Loucy (cell line): ENCODE measurements at regions not wholly inside any gene's neighbourhood (a gene's known extent, or its start where the extent isn't known, plus 50 kb on each side); places are given as distances from the start of the nearest gene placed in this dataset.

Experiments
- H2AFZ ChIP-seq: fragments of 200-600 bp; sonication (generic); 2 replicates; pipeline ENCODE4 v1.6.0; 2016; ENCODE audit warnings: antibody characterized with exemption, mild to moderate bottlenecking, low read length, moderate library complexity
- H3F3A ChIP-seq: fragments of 200-600 bp; 2 replicates; pipeline ENCODE4 v1.6.0; 2016; ENCODE audit warnings: antibody characterized with exemption, low read depth, mild to moderate bottlenecking
- H3K27me3 ChIP-seq: fragments of 200-600 bp; sonication (generic); 2 replicates; pipeline ENCODE4 v1.6.1; 2014; ENCODE audit warnings: low read length, mild to moderate bottlenecking; ENCODE audit not compliant: insufficient read depth, poor library complexity, severe bottlenecking
- H3K36me3 ChIP-seq: fragments of 200-600 bp; sonication (generic); 2 replicates; pipeline ENCODE4 v1.6.1; 2016; ENCODE audit warnings: low read length; ENCODE audit not compliant: insufficient read depth
- H3K4me1 ChIP-seq: fragments of 200-600 bp; sonication (generic); 2 replicates; pipeline ENCODE4 v1.5.1; 2014; ENCODE audit warnings: low read length, mild to moderate bottlenecking; ENCODE audit not compliant: insufficient read depth, poor library complexity, severe bottlenecking
- H3K4me2 ChIP-seq: fragments of 200-600 bp; sonication (generic); 2 replicates; pipeline ENCODE4 v1.6.0; 2014; ENCODE audit warnings: antibody characterized with exemption, low read length, low read depth, mild to moderate bottlenecking; ENCODE audit not compliant: poor library complexity, severe bottlenecking
- H3K4me3 ChIP-seq: fragments of 200-600 bp; sonication (generic); 2 replicates; pipeline ENCODE4 v1.5.1; 2014; ENCODE audit warnings: low read length, mild to moderate bottlenecking, mixed read lengths; ENCODE audit not compliant: poor library complexity, severe bottlenecking
- H3K79me2 ChIP-seq: fragments of 200-600 bp; sonication (generic); 2 replicates; pipeline ENCODE4 v1.6.1; 2014; ENCODE audit warnings: low read length; ENCODE audit not compliant: insufficient read depth
- H3K9ac ChIP-seq: fragments of 200-600 bp; sonication (generic); 2 replicates; pipeline ENCODE4 v1.6.0; 2014; ENCODE audit warnings: mild to moderate bottlenecking, low read depth, low read length, moderate library complexity; ENCODE audit not compliant: poor library complexity, severe bottlenecking
- H3K9me2 ChIP-seq: fragments of 200-600 bp; sonication (generic); replicated peaks from 2 replicates; pipeline ENCODE4 v1.6.1; 2016; ENCODE audit warnings: low read depth, low read length, mixed read lengths
- H3K9me3 ChIP-seq: fragments of 200-600 bp; sonication (generic); 2 replicates; pipeline ENCODE4 v1.6.1; 2014; ENCODE audit warnings: mild to moderate bottlenecking, antibody characterized with exemption, low read length, low read depth; ENCODE audit not compliant: insufficient read depth
- H4K20me1 ChIP-seq: fragments of 200-600 bp; sonication (generic); 2 replicates; pipeline ENCODE4 v1.6.0; 2014; ENCODE audit warnings: antibody characterized with exemption, low read length, mild to moderate bottlenecking; ENCODE audit not compliant: insufficient read depth, poor library complexity, severe bottlenecking
- CTCF ChIP-seq: fragments of 200-600 bp; sonication (generic); conservative IDR thresholded peaks from 2 replicates; pipeline ENCODE4 v1.5.1; 2014; ENCODE audit warnings: mild to moderate bottlenecking, antibody characterized with exemption, low read length
- EZH2phosphoT487 ChIP-seq: fragments of 200-600 bp; IDR thresholded peaks from 2 replicates; pipeline ENCODE4 v1.6.1; 2018; ENCODE audit warnings: antibody characterized with exemption, mild to moderate bottlenecking, moderate library complexity, borderline replicate concordance

DNA sequence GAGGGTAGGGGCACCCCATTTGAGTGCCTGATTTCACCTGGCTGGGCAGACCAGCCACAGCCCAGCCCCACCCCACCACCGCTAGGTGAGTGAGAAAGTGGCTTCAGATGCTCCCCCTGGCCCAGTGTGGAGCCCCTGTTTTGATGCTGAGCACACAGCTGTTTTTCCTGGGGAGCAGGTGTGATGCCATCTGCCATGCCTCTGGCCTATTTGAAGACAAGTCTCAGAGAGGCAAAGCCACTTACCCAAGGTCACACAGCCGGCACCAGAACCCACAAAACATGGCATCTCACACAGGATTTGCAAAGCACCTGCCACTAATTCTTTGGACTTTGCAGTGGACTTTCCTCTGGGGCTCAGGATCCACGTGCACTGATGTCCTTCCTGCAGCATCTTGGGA is 131.3 kb downstream of the INHBB start:
- H3K4me1 ChIP-seq: no peaks in the 10 kb centered on the region
- H3K9me3 ChIP-seq: no peaks in the 10 kb centered on the region
- no peak overlapping the region for H3K4me3 ChIP-seq
- H3K27me3 ChIP-seq: no peaks in the 10 kb centered on the region
- no peaks in the 10 kb centered on the region for H4K20me1 ChIP-seq
- no peak overlapping the region for H3K4me2 ChIP-seq
- no peaks in the 10 kb centered on the region for H3K79me2 ChIP-seq
- H2AFZ ChIP-seq: no peak overlapping the region
- no peaks in the 10 kb centered on the region for H3K9me2 ChIP-seq
- H3K9ac ChIP-seq: no peak overlapping the region
- H3F3A ChIP-seq: no peaks in the 10 kb centered on the region
- no peak for TF ChIP-seq EZH2phosphoT487
- TF ChIP-seq CTCF: no peak
- H3K36me3 ChIP-seq: no peaks in the 10 kb centered on the region

GRCh38 chr2:120477831-120478481 is 132.0 kb downstream of the INHBB start:
- Histone ChIP-seq H3K9ac (no peak overlapping the region), H3K4me3 (no peak overlapping the region), H3F3A (no peaks in the 10 kb centered on the region), H3K9me3 (no peaks in the 10 kb centered on the region), H3K27me3 (no peaks in the 10 kb centered on the region), H2AFZ (no peak overlapping the region), H4K20me1 (no peaks in the 10 kb centered on the region), H3K36me3 (no peaks in the 10 kb centered on the region), H3K4me1 (no peaks in the 10 kb centered on the region), H3K4me2 (no peak overlapping the region), H3K79me2 (no peaks in the 10 kb centered on the region), H3K9me2 (no peaks in the 10 kb centered on the region)
- TF ChIP-seq CTCF (no peak), EZH2phosphoT487 (no peak)

GRCh38 chr2:120480346-120480902 is 134.5 kb downstream of the INHBB start:
- Histone ChIP-seq H3K4me2 (no peak overlapping the region), H3K27me3 (no peaks in the 10 kb centered on the region), H3K79me2 (no peaks in the 10 kb centered on the region), H3K4me3 (no peak overlapping the region), H3F3A (no peaks in the 10 kb centered on the region), H3K9me3 (no peaks in the 10 kb centered on the region), H4K20me1 (no peaks in the 10 kb centered on the region), H2AFZ (no peak overlapping the region), H3K9me2 (no peaks in the 10 kb centered on the region), H3K4me1 (no peaks in the 10 kb centered on the region), H3K36me3 (no peaks in the 10 kb centered on the region), H3K9ac (no peak overlapping the region)
- TF ChIP-seq EZH2phosphoT487 (no peak), CTCF (no peak)
